HCT116 (cell line): ENCODE measurements at regions not wholly inside any gene's neighbourhood (a gene's known extent, or its start where the extent isn't known, plus 50 kb on each side); places are given as distances from the start of the nearest gene placed in this dataset.

Experiments
- ATAC-seq: fragments of 200-7000 bp; cut with Tn5 transposase; 2 replicates; pipeline ENCODE4 v1.9.1; 2020; ENCODE audit warnings: mild to moderate bottlenecking, moderate library complexity
- BruUV-seq: library from RNA; stranded (reverse); fragments of 400-500 nt; replicated peaks from 2 replicates; lab custom pipeline; 2021; lab: Mats Ljungman, UMichigan
- CTCF ChIA-PET: fragments of 300-600 bp; sonication (Branson Sonifier 250); formaldehyde crosslinking; loops from one replicate; lab custom pipeline; 2021; ENCODE audit warnings: antibody characterized with exemption; lab: Charles Lee
- POLR2A ChIA-PET: fragments of 300-600, 350-600 bp; sonication (Branson Sonifier 250); formaldehyde crosslinking; loops from one replicate; lab custom pipeline; 2021; ENCODE audit warnings: antibody characterized with exemption; lab: Charles Lee
- RAD21 ChIA-PET, 2 experiments: fragments of 300-600 bp; sonication (Branson Sonifier 250); formaldehyde crosslinking; loops; one replicate each; lab custom pipeline; 2023; ENCODE audit warnings: low total read pairs in 2 of 2; ENCODE audit not compliant: uncharacterized antibody in 2 of 2, unreplicated experiment in 2 of 2, low non-redundant PET in 1 of 2; lab: Charles Lee
- DNase-seq: peaks from one replicate; pipeline ENCODE4 v3.0.0-alpha.2; 2010; ENCODE audit warnings: low read depth, low spot score
- H2AFZ ChIP-seq: fragments of 200-600 bp; shearing (Covaris generic), sonication (generic); 2 replicates; pipeline ENCODE4 v1.6.1; 2017; ENCODE audit warnings: low read depth, mixed run types, mixed read lengths, antibody characterized with exemption, low read length; ENCODE audit not compliant: poor library complexity, severe bottlenecking
- H3K27ac ChIP-seq: 2 replicates; pipeline ENCODE4 v1.5.1; 2012; ENCODE audit warnings: low read depth, low read length
- H3K27me3 ChIP-seq: fragments of 200-600 bp; sonication (generic); 2 replicates; pipeline ENCODE4 v1.6.1; 2016; ENCODE audit warnings: mixed run types, low read length, mixed read lengths; ENCODE audit not compliant: insufficient read depth
- H3K36me3 ChIP-seq, 2 experiments: fragments of 200-500 bp in 1 of 2; fragments of 200-600 bp in 1 of 2; sonication (Bioruptor generic) in 1 of 2; sonication (generic) in 1 of 2; 2 replicates each; pipeline versions ENCODE4 v1.5.1 to v1.6.1; 2014 to 2016; ENCODE audit warnings: low read length in 2 of 2, inconsistent platforms in 1 of 2, mixed read lengths in 1 of 2, mixed run types in 1 of 2; ENCODE audit not compliant: insufficient read depth in 2 of 2, control insufficient read depth in 1 of 2
- H3K4me1 ChIP-seq, 2 experiments: fragments of 200-600 bp in 1 of 2; sonication (generic) in 1 of 2; 2 replicates each; pipeline versions ENCODE4 v1.5.1 to v1.6.1; 2012 to 2017; ENCODE audit warnings: low read length in 2 of 2, inconsistent platforms in 1 of 2, mild to moderate bottlenecking in 1 of 2, mixed read lengths in 1 of 2, mixed run types in 1 of 2, moderate library complexity in 1 of 2; ENCODE audit not compliant: insufficient read depth in 2 of 2, control insufficient read depth in 1 of 2
- H3K4me2 ChIP-seq: fragments of 200-600 bp; sonication (generic); 2 replicates; pipeline ENCODE4 v1.6.1; 2017; ENCODE audit warnings: mixed run types, low read length, mixed read lengths
- H3K4me3 ChIP-seq, 2 experiments: fragments of 200-600 bp in 1 of 2; sonication (generic) in 1 of 2; replicated peaks in 1 of 2; 2 replicates each; pipeline ENCODE4 v1.5.1; 2011 to 2016; ENCODE audit warnings: low read length in 2 of 2, control low read depth in 1 of 2, low read depth in 1 of 2, mild to moderate bottlenecking in 1 of 2, mixed read lengths in 1 of 2, mixed run types in 1 of 2
- H3K79me2 ChIP-seq: fragments of 200-600 bp; sonication (generic); 2 replicates; pipeline ENCODE4 v1.6.1; 2017; ENCODE audit warnings: mild to moderate bottlenecking, mixed run types, low read length, moderate library complexity, mixed read lengths; ENCODE audit not compliant: insufficient read depth
- H3K9ac ChIP-seq: fragments of 200-600 bp; sonication (generic); 2 replicates; pipeline ENCODE4 v1.6.1; 2016; ENCODE audit warnings: low read length, mixed read lengths
- H3K9me2 ChIP-seq: fragments of 200-600 bp; sonication (generic), shearing (Covaris generic); 2 replicates; pipeline ENCODE4 v1.6.1; 2017; ENCODE audit warnings: mixed run types, mild to moderate bottlenecking, moderate library complexity; ENCODE audit not compliant: insufficient read depth
- H3K9me3 ChIP-seq, 2 experiments: fragments of 200-500 bp in 1 of 2; fragments of 200-600 bp in 1 of 2; sonication (Bioruptor generic) in 1 of 2; sonication (generic) in 1 of 2; 2 replicates each; pipeline ENCODE4 v1.6.1; 2014 to 2017; ENCODE audit warnings: low read length in 2 of 2, mixed read lengths in 2 of 2, inconsistent platforms in 1 of 2, low read depth in 1 of 2, mild to moderate bottlenecking in 1 of 2, mixed run types in 1 of 2, moderate library complexity in 1 of 2; ENCODE audit not compliant: control insufficient read depth in 1 of 2, insufficient read depth in 1 of 2
- H4K20me1 ChIP-seq: fragments of 200-600 bp; sonication (generic), shearing (Covaris generic); 2 replicates; pipeline ENCODE4 v1.6.1; 2017; ENCODE audit warnings: mixed run types, mild to moderate bottlenecking, moderate library complexity; ENCODE audit not compliant: insufficient read depth
- EZH2 ChIP-seq: fragments of 200-600 bp; sonication (generic); IDR thresholded peaks from 2 replicates; pipeline ENCODE4 v1.6.1; 2017; ENCODE audit warnings: antibody characterized with exemption, mixed run types
- POLR2AphosphoS5 ChIP-seq: IDR thresholded peaks from 2 replicates; pipeline ENCODE4 v1.6.1; 2011; ENCODE audit warnings: mild to moderate bottlenecking, low read depth, low read length, moderate library complexity
- RAD21 ChIP-seq: IDR thresholded peaks from 2 replicates; pipeline ENCODE4 v1.6.1; 2012; ENCODE audit warnings: low read depth, mild to moderate bottlenecking
- SIN3A ChIP-seq: IDR thresholded peaks from 2 replicates; pipeline ENCODE4 v1.6.1; 2012; ENCODE audit warnings: low read depth
- SP1 ChIP-seq: IDR thresholded peaks from 2 replicates; pipeline ENCODE4 v1.6.1; 2012; ENCODE audit warnings: low read depth
- SRF ChIP-seq: IDR thresholded peaks from 2 replicates; pipeline ENCODE4 v1.6.1; 2012; ENCODE audit warnings: low read depth
- TCF7L2 ChIP-seq: IDR thresholded peaks from 2 replicates; pipeline ENCODE4 v1.7.0; 2011; ENCODE audit warnings: borderline replicate concordance, inconsistent platforms; ENCODE audit not compliant: insufficient read depth, insufficient read length; ENCODE audit errors: extremely low read depth
- intact Hi-C: fragments of 100-400 bp; cut with micrococcal nuclease; formaldehyde crosslinking; loops from 2 replicates; pipeline ENCODE4 v1.10.0; 2022
- TF ChIP-seq, protein P1 (sequence below): IDR thresholded peaks from 2 replicates; pipeline ENCODE4 v1.6.1; 2012; ENCODE audit warnings: low read depth
- TF ChIP-seq, protein P2 (sequence below), 3 experiments: fragments of 200-600 bp in 1 of 3; sonication (generic) in 1 of 3; IDR thresholded peaks in 2 of 3; conservative IDR thresholded peaks in 1 of 3; 2 replicates each; pipeline ENCODE4 v1.5.1; 2012 to 2017; ENCODE audit warnings: low read depth in 2 of 3, low read length in 2 of 3, antibody characterized with exemption in 1 of 3, borderline replicate concordance in 1 of 3, control low read depth in 1 of 3, mild to moderate bottlenecking in 1 of 3, mixed read lengths in 1 of 3, mixed run types in 1 of 3, moderate library complexity in 1 of 3; ENCODE audit not compliant: insufficient read depth in 1 of 3
- TF ChIP-seq, protein P3 (sequence below): IDR thresholded peaks from 2 replicates; pipeline ENCODE4 v1.6.1; 2012

DNA sequence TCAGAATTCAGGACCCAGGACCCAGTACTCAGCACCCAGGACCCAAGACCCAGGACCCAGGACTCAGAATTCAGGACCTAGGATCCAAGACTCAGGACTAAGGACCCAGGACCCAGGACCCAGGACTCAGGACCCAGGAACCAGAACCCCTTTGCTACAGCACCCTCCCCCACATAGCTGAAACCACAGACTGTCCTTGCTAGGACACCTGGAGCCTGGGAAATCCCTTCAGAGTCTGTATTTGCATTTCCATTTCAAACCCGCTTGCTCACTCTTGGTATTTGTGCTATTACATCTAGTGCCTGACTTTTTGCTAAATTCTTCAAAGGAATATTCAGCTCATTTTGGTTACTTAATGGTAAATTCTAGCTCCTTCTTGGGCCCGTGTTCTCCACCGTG, 275.8 kb upstream of the MAF start:
- Histone ChIP-seq H3K36me3 (no peaks in the 10 kb centered on the region), H3K4me3 (no peak overlapping the region), H3K27ac (no peak overlapping the region), H3K79me2 (no peaks in the 10 kb centered on the region), H3K27me3 (no peaks in the 10 kb centered on the region)
- RAD21 ChIA-PET: no interaction called here
- DNase-seq: no peak
- TF ChIP-seq, protein P1, sequence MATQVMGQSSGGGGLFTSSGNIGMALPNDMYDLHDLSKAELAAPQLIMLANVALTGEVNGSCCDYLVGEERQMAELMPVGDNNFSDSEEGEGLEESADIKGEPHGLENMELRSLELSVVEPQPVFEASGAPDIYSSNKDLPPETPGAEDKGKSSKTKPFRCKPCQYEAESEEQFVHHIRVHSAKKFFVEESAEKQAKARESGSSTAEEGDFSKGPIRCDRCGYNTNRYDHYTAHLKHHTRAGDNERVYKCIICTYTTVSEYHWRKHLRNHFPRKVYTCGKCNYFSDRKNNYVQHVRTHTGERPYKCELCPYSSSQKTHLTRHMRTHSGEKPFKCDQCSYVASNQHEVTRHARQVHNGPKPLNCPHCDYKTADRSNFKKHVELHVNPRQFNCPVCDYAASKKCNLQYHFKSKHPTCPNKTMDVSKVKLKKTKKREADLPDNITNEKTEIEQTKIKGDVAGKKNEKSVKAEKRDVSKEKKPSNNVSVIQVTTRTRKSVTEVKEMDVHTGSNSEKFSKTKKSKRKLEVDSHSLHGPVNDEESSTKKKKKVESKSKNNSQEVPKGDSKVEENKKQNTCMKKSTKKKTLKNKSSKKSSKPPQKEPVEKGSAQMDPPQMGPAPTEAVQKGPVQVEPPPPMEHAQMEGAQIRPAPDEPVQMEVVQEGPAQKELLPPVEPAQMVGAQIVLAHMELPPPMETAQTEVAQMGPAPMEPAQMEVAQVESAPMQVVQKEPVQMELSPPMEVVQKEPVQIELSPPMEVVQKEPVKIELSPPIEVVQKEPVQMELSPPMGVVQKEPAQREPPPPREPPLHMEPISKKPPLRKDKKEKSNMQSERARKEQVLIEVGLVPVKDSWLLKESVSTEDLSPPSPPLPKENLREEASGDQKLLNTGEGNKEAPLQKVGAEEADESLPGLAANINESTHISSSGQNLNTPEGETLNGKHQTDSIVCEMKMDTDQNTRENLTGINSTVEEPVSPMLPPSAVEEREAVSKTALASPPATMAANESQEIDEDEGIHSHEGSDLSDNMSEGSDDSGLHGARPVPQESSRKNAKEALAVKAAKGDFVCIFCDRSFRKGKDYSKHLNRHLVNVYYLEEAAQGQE: no peak
- TF ChIP-seq TCF7L2: no peak
- TF ChIP-seq, all 23 proteins: peak for 0
- BruUV-seq: no TSS peak
- POLR2A ChIA-PET: no interaction called here
- no peaks in the 10 kb centered on the region for H4K20me1 ChIP-seq
- H3K4me2 ChIP-seq: no peak overlapping the region
- H3K9me3 ChIP-seq: peaks cover 51 to 55% of the 10 kb centered on the region in 2 experiments; a peak in 3 of 4 replicates
- intact Hi-C loops: no loop called here
- CTCF ChIA-PET: no interaction called here
- H2AFZ ChIP-seq: no peak overlapping the region
- ATAC-seq: no peak
- H3K9me2 ChIP-seq: no peaks in the 10 kb centered on the region
- H3K4me1 ChIP-seq: no peaks in the 10 kb centered on the region
- no peak overlapping the region for H3K9ac ChIP-seq

DNA sequence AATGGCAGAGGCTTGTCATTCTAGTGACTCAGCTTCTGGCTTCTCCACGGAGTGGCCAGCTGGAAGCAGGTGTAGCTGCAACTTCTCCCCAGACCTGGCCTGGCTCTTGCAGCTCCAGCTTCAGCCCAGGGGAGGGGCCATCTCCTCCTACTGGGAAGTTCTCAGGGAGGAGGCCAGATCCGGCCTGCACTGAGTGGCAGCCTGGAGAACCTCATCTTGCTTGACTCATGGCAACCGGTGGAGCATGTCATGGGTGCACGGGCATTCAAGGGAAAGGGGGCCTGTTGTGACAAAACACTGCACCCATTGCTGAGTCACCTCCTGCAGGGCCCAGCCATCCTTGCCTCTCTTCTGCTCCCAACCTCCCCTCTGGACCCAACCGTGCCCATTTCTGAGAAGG, 273.9 kb upstream of the MAF start:
- no peak overlapping the region for H3K4me2 ChIP-seq
- ChIA-PET RAD21 (no interaction called here), POLR2A (no interaction called here), CTCF (no interaction called here)
- no peak overlapping the region for H3K9ac ChIP-seq
- H3K4me3 ChIP-seq: no peak overlapping the region
- H3K79me2 ChIP-seq: no peaks in the 10 kb centered on the region
- DNase-seq: no peak
- ATAC-seq: no peak
- H3K4me1 ChIP-seq: no peaks in the 10 kb centered on the region
- peaks cover 47 to 58% of the 10 kb centered on the region in 2 experiments; a peak in 3 of 4 replicates for H3K9me3 ChIP-seq
- intact Hi-C loops: no loop called here
- no peaks in the 10 kb centered on the region for H3K27me3 ChIP-seq
- no peak overlapping the region for H3K27ac ChIP-seq
- no peak overlapping the region for H2AFZ ChIP-seq
- H4K20me1 ChIP-seq: no peaks in the 10 kb centered on the region
- H3K36me3 ChIP-seq: no peaks in the 10 kb centered on the region
- no peaks in the 10 kb centered on the region for H3K9me2 ChIP-seq
- no TSS peak for BruUV-seq
- TF ChIP-seq RAD21: no peak
- TF ChIP-seq, protein P2, sequence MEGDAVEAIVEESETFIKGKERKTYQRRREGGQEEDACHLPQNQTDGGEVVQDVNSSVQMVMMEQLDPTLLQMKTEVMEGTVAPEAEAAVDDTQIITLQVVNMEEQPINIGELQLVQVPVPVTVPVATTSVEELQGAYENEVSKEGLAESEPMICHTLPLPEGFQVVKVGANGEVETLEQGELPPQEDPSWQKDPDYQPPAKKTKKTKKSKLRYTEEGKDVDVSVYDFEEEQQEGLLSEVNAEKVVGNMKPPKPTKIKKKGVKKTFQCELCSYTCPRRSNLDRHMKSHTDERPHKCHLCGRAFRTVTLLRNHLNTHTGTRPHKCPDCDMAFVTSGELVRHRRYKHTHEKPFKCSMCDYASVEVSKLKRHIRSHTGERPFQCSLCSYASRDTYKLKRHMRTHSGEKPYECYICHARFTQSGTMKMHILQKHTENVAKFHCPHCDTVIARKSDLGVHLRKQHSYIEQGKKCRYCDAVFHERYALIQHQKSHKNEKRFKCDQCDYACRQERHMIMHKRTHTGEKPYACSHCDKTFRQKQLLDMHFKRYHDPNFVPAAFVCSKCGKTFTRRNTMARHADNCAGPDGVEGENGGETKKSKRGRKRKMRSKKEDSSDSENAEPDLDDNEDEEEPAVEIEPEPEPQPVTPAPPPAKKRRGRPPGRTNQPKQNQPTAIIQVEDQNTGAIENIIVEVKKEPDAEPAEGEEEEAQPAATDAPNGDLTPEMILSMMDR (IDR thresholded peaks at IDR 0.05 in 2 of 3, conservative IDR thresholded peaks at IDR 0.05 in 1 of 3; ENCODE audit: borderline replicate concordance in 1 of 3, insufficient read depth in 1 of 3, low read depth in 2 of 3, low read length in 2 of 3): no peak
- no peak for TF ChIP-seq EZH2
- TF ChIP-seq, protein P3, sequence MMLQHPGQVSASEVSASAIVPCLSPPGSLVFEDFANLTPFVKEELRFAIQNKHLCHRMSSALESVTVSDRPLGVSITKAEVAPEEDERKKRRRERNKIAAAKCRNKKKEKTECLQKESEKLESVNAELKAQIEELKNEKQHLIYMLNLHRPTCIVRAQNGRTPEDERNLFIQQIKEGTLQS: no peak
- no peak for TF ChIP-seq SIN3A
- TF ChIP-seq SRF: no peak
- TF ChIP-seq, protein P1: no peak
- TF ChIP-seq SP1: no peak
- TF ChIP-seq TCF7L2: no peak
- TF ChIP-seq POLR2AphosphoS5: no peak
